Ovary (tissue), 7 donors: ENCODE measurements at regions not wholly inside any gene's neighbourhood (a gene's known extent, or its start where the extent isn't known, plus 50 kb on each side); places are given as distances from the start of the nearest gene placed in this dataset. TPM values are rescaled to one million over a fixed set of nuclear protein-coding genes. Genes with fewer than 3 reads are reported as not detected.

Experiments
- DNase-seq, 5 donors: peaks; one replicate each; pipeline ENCODE4 v3.0.0-alpha.2; 2019 to 2020
- H3K27ac ChIP-seq, 2 donors: fragments of 200-600 bp; one replicate each; pipeline versions ENCODE4 v1.5.1 to v1.8.0; 2019 to 2022
- H3K27me3 ChIP-seq: fragments of 200-600 bp; one replicate; pipeline ENCODE4 v1.8.0; 2022
- H3K36me3 ChIP-seq: fragments of 200-600 bp; sonication (generic); one replicate; pipeline ENCODE4 v1.5.1; 2019
- H3K4me1 ChIP-seq: one replicate; pipeline ENCODE4 v1.8.1; 2013; ENCODE audit warnings: mild to moderate bottlenecking, moderate library complexity; ENCODE audit not compliant: insufficient read depth
- H3K4me3 ChIP-seq: fragments of 200-600 bp; sonication (generic); one replicate; pipeline ENCODE4 v1.5.1; 2017
- H3K9me3 ChIP-seq, 2 donors: fragments of 200-600 bp in 1 of 2; sonication (generic) in 1 of 2; one replicate each; pipeline versions ENCODE4 v1.5.1 to v1.8.1; 2013 to 2019; ENCODE audit warnings: mild to moderate bottlenecking in 1 of 2, moderate library complexity in 1 of 2
- CTCF ChIP-seq, 3 donors: fragments of 450-650 bp in 2 of 3; fragments of 200-600 bp in 1 of 3; IDR thresholded peaks; one replicate each; pipeline versions ENCODE4 v1.5.1 to v1.8.0; 2016 to 2022; ENCODE audit warnings: antibody characterized with exemption in 3 of 3, mild to moderate bottlenecking in 1 of 3
- EP300 ChIP-seq: sonication (generic); formaldehyde crosslinking; IDR thresholded peaks from one replicate; pipeline ENCODE4 v1.6.1; 2017; ENCODE audit warnings: antibody characterized with exemption
- POLR2A ChIP-seq: fragments of 450-650 bp; IDR thresholded peaks from one replicate; pipeline ENCODE4 v1.6.1; 2017; ENCODE audit warnings: antibody characterized with exemption, mild to moderate bottlenecking, moderate library complexity
- WGBS, 3 donors: extraction: QIAGEN DNeasy Blood & Tissue Kit in 1 of 3; methylation state at CpG; one replicate each; pipeline versions ENCODE4 v1.1.5 to v1.1.7; 2013 to 2017; 5-methylcytosine and 5-hydroxymethylcytosine counted together
- intact Hi-C, 4 donors: fragments of 100-400 bp; cut with DNase I; formaldehyde crosslinking; loops; one replicate each; pipeline versions ENCODE4 v1.11.0 to v1.15.1; 2022 to 2023
- small RNA-seq: library from RNA; depleted of rRNA; stranded (forward); fragments of <200 nt; gene quantifications from one replicate; pipeline ENCODE3, GENCODE V24; 2016
- donor health status: DM: no; HTN: no; CAD: no; lungs with moderate emphysema.
- donor health status: DM: no; HTN: no; CAD: no.
- donor health status: Bipolar disorder and iron deficiency.
- donor health status: DM: no; HTN: no; CAD: no.
- donor health status: DM: yes; HTN: yes; CAD: no.

GRCh38 chr11:115561116-115561515 is 56.9 kb upstream of the CADM1 start:
- no peak overlapping the region for H3K27ac ChIP-seq
- no peaks in the 10 kb centered on the region for H3K4me1 ChIP-seq
- no peak overlapping the region for H3K4me3 ChIP-seq
- no peaks in the 10 kb centered on the region for H3K36me3 ChIP-seq
- no peaks in the 10 kb centered on the region for H3K27me3 ChIP-seq
- intact Hi-C loops, result loop anchor here in 1 of 4 donors (5.0 kb wide), 1 partner anchor 854 kb away; no protein-coding TSS in a partner anchor
- DNase-seq, result no peak
- TF ChIP-seq POLR2A (no peak), EP300 (no peak)
- H3K9me3 ChIP-seq, result no peaks in the 10 kb centered on the region
- WGBS, 3 donors, result 64 to 74% (median 70%) methylated on average over 2 of the region's 2 CpGs

GRCh38 chr11:115558635-115559034 is 54.4 kb upstream of the CADM1 start:
- no peaks in the 10 kb centered on the region for H3K27me3 ChIP-seq
- intact Hi-C loops, result no loop called here
- H3K36me3 ChIP-seq, result no peaks in the 10 kb centered on the region
- 88 to 100% (median 93%) methylated on average over 1 of the region's 1 CpG for WGBS, 3 donors
- DNase-seq, result no peak
- no peaks in the 10 kb centered on the region for H3K4me1 ChIP-seq
- TF ChIP-seq EP300, result no peak
- no peak for TF ChIP-seq CTCF (IDR thresholded peaks at IDR 0.05)
- no peak for TF ChIP-seq POLR2A
- no peak overlapping the region for H3K4me3 ChIP-seq
- no peak overlapping the region for H3K27ac ChIP-seq
- H3K9me3 ChIP-seq, result no peaks in the 10 kb centered on the region

GRCh38 chr11:115557681-115558080 is 53.5 kb upstream of the CADM1 start:
- no peaks in the 10 kb centered on the region for H3K27me3 ChIP-seq
- 78 to 93% (median 82%) methylated on average over 7 of the region's 7 CpGs for WGBS, 3 donors
- H3K4me1 ChIP-seq, result no peaks in the 10 kb centered on the region
- H3K9me3 ChIP-seq, result no peaks in the 10 kb centered on the region
- intact Hi-C loops, result no loop called here
- no peak for DNase-seq
- H3K27ac ChIP-seq, result no peak overlapping the region
- no peaks in the 10 kb centered on the region for H3K36me3 ChIP-seq
- no peak overlapping the region for H3K4me3 ChIP-seq
- no peak for TF ChIP-seq POLR2A
- no peak for TF ChIP-seq EP300

GRCh38 chr11:115556984-115557383 is 52.8 kb upstream of the CADM1 start:
- H3K4me1 ChIP-seq, result no peaks in the 10 kb centered on the region
- H3K27me3 ChIP-seq, result no peaks in the 10 kb centered on the region
- 72 to 77% (median 73%) methylated on average over 7 of the region's 7 CpGs for WGBS, 3 donors
- DNase-seq, result no peak
- no peaks in the 10 kb centered on the region for H3K36me3 ChIP-seq
- TF ChIP-seq POLR2A (no peak), CTCF (IDR thresholded peaks at IDR 0.05) (no peak), EP300 (no peak)
- no peaks in the 10 kb centered on the region for H3K9me3 ChIP-seq
- H3K4me3 ChIP-seq, result no peak overlapping the region
- no peak overlapping the region for H3K27ac ChIP-seq
- intact Hi-C loops, result no loop called here

- TF ChIP-seq POLR2A (no peak), EP300 (no peak), CTCF (IDR thresholded peaks at IDR 0.05) (no peak)
- no peak for DNase-seq
- 74 to 77% (median 74%) methylated on average over 3 of the region's 3 CpGs for WGBS, 3 donors
- intact Hi-C loops, result no loop called here
- H3K4me3 ChIP-seq, result no peak overlapping the region
- no peaks in the 10 kb centered on the region for H3K36me3 ChIP-seq
- no peak overlapping the region for H3K27ac ChIP-seq
- no peaks in the 10 kb centered on the region for H3K4me1 ChIP-seq
- no peaks in the 10 kb centered on the region for H3K27me3 ChIP-seq
- no peaks in the 10 kb centered on the region for H3K9me3 ChIP-seq
These were observed 51.3 kb upstream of the CADM1 start for GRCh38 chr11:115555336-115556090.

Small RNA genes lying in the stretch of these regions (small RNA-seq; reads per million reads assigned to genes)
- gene AP000770.2, result not detected
- gene RF01210, result not detected
- not detected for gene RPL12P46
